ENCODE measurements at regions not wholly inside any gene's neighbourhood (a gene's known extent, or its start where the extent isn't known, plus 50 kb on each side); places are given as distances from the start of the nearest gene placed in this dataset.
A peak's percentile ranks its signal among the peaks of the same experiment; 100 is the strongest.

GRCh38 chr4:71167083-71167482 is 171.7 kb upstream of the SLC4A4 start:
- Histone ChIP-seq H3K27me3 (ENCODE audit: low read length) (no peaks in the 10 kb centered on the region), H2AFZ (ENCODE audit: low read length) (no peak overlapping the region), H3K4me3 (ENCODE audit: low read length) (no peak overlapping the region), H3K4me2 (ENCODE audit: low read depth, low read length, poor library complexity, severe bottlenecking) (no peak overlapping the region), H3K79me2 (ENCODE audit: low read length) (no peaks in the 10 kb centered on the region), H3K36me3 (ENCODE audit: insufficient read depth, low read length) (no peaks in the 10 kb centered on the region), H3K9me3 (ENCODE audit: low read length) (no peaks in the 10 kb centered on the region), H3K27ac (ENCODE audit: low read length) (no peak overlapping the region), H4K20me1 (ENCODE audit: insufficient read depth, low read depth, low read length) (no peaks in the 10 kb centered on the region), H3K4me1 (ENCODE audit: low read length) (peaks cover 7% of the 10 kb centered on the region), H3K9ac (ENCODE audit: low read length) (no peak overlapping the region), H3K9me2 (replicated peaks; ENCODE audit: insufficient read depth, low read length) (no peaks in the 10 kb centered on the region)
- no peak for DNase-seq

GRCh38 chr4:71171592-71171991 is 167.2 kb upstream of the SLC4A4 start:
- no peak for DNase-seq
- no peak overlapping the region for H3K4me3 ChIP-seq (ENCODE audit: low read length)
- H3K79me2 ChIP-seq (ENCODE audit: low read length), result no peaks in the 10 kb centered on the region
- no peaks in the 10 kb centered on the region for H3K36me3 ChIP-seq (ENCODE audit: insufficient read depth, low read length)
- no peaks in the 10 kb centered on the region for H3K9me3 ChIP-seq (ENCODE audit: low read length)
- no peaks in the 10 kb centered on the region; the same call in 1 of the 2 replicates for H3K4me1 ChIP-seq (ENCODE audit: low read length)
- H3K4me2 ChIP-seq (ENCODE audit: low read depth, low read length, poor library complexity, severe bottlenecking), result no peak overlapping the region
- H3K27ac ChIP-seq (ENCODE audit: low read length), result no peak overlapping the region
- no peak overlapping the region for H2AFZ ChIP-seq (ENCODE audit: low read length)
- no peaks in the 10 kb centered on the region for H3K27me3 ChIP-seq (ENCODE audit: low read length)
- no peaks in the 10 kb centered on the region for H3K9me2 ChIP-seq (replicated peaks; ENCODE audit: insufficient read depth, low read length)
- H3K9ac ChIP-seq (ENCODE audit: low read length), result no peak overlapping the region
- no peaks in the 10 kb centered on the region for H4K20me1 ChIP-seq (ENCODE audit: insufficient read depth, low read depth, low read length)

DNA sequence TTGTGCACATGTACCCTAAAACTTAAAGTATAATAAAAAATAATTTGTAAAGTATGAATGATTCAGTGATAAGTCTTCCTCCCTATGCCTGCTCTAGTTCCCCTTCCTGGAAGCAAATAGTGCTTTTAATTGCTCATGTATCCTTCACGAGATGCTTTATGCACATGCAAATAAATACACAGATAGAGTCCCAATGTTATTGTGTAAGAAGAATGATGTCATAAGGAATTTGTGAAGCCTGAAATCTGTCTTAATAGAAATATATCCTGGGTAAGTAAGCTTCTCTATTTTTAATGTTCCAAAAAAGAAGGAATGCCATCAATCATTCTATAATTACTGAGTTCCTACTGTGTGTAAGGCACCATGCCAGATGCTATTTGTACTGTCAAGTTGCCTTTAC is 157.5 kb upstream of the SLC4A4 start:
- Histone ChIP-seq H2AFZ (ENCODE audit: low read length) (no peak overlapping the region), H3K4me2 (ENCODE audit: low read depth, low read length, poor library complexity, severe bottlenecking) (no peak overlapping the region), H3K4me1 (ENCODE audit: low read length) (0 out of 2 replicates have a peak, but pooled peaks cover 3% of the 10 kb centered on the region), H3K9ac (ENCODE audit: low read length) (no peak overlapping the region), H3K9me3 (ENCODE audit: low read length) (no peaks in the 10 kb centered on the region), H3K27ac (ENCODE audit: low read length) (no peak overlapping the region), H3K4me3 (ENCODE audit: low read length) (no peak overlapping the region), H3K36me3 (ENCODE audit: insufficient read depth, low read length) (no peaks in the 10 kb centered on the region), H3K79me2 (ENCODE audit: low read length) (no peaks in the 10 kb centered on the region), H3K9me2 (replicated peaks; ENCODE audit: insufficient read depth, low read length) (no peaks in the 10 kb centered on the region), H3K27me3 (ENCODE audit: low read length) (no peaks in the 10 kb centered on the region), H4K20me1 (ENCODE audit: insufficient read depth, low read depth, low read length) (no peaks in the 10 kb centered on the region)
- DNase-seq, result no peak

GRCh38 chr4:71184195-71184781 is 154.5 kb upstream of the SLC4A4 start:
- no peaks in the 10 kb centered on the region for H3K9me2 ChIP-seq (replicated peaks; ENCODE audit: insufficient read depth, low read length)
- H3K4me1 ChIP-seq (ENCODE audit: low read length), result 0 out of 2 replicates have a peak, but pooled peaks cover 3% of the 10 kb centered on the region
- H3K4me3 ChIP-seq (ENCODE audit: low read length), result no peak overlapping the region
- no peaks in the 10 kb centered on the region for H3K36me3 ChIP-seq (ENCODE audit: insufficient read depth, low read length)
- no peaks in the 10 kb centered on the region for H4K20me1 ChIP-seq (ENCODE audit: insufficient read depth, low read depth, low read length)
- no peak overlapping the region for H3K9ac ChIP-seq (ENCODE audit: low read length)
- H3K27me3 ChIP-seq (ENCODE audit: low read length), result no peaks in the 10 kb centered on the region
- H3K4me2 ChIP-seq (ENCODE audit: low read depth, low read length, poor library complexity, severe bottlenecking), result peak overlapping the region; percentile 10
- no peak overlapping the region for H2AFZ ChIP-seq (ENCODE audit: low read length)
- H3K9me3 ChIP-seq (ENCODE audit: low read length), result no peaks in the 10 kb centered on the region
- no peaks in the 10 kb centered on the region for H3K79me2 ChIP-seq (ENCODE audit: low read length)
- no peak overlapping the region for H3K27ac ChIP-seq (ENCODE audit: low read length)
- peak; percentile 88 for DNase-seq

DNA sequence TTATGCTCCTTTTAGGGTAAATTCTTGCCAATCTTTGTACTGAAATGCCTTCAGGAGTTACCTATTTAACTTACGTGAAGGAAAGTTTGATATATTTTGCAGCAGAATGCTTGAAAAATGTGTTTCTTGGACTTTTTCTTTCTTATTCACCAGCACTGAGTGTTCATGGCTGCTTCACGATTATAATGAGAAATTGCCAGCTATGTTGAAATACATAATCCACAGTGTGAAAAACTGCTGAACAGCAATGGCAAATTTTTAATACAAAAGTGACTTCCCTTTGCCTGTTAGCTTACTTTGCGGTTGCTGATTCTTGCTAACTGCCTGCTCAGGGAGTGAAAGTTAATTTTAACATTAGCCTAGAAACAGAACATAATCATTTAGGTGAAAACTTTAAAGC is 153.8 kb upstream of the SLC4A4 start:
- no peaks in the 10 kb centered on the region for H3K9me3 ChIP-seq (ENCODE audit: low read length)
- no peaks in the 10 kb centered on the region for H4K20me1 ChIP-seq (ENCODE audit: insufficient read depth, low read depth, low read length)
- H3K27ac ChIP-seq (ENCODE audit: low read length), result no peak overlapping the region
- no peaks in the 10 kb centered on the region for H3K9me2 ChIP-seq (replicated peaks; ENCODE audit: insufficient read depth, low read length)
- no peaks in the 10 kb centered on the region for H3K27me3 ChIP-seq (ENCODE audit: low read length)
- no peaks in the 10 kb centered on the region for H3K36me3 ChIP-seq (ENCODE audit: insufficient read depth, low read length)
- H3K79me2 ChIP-seq (ENCODE audit: low read length), result no peaks in the 10 kb centered on the region
- H3K9ac ChIP-seq (ENCODE audit: low read length), result no peak overlapping the region
- H3K4me2 ChIP-seq (ENCODE audit: low read depth, low read length, poor library complexity, severe bottlenecking), result no peak overlapping the region
- H3K4me1 ChIP-seq (ENCODE audit: low read length), result 0 out of 2 replicates have a peak, but pooled peaks cover 3% of the 10 kb centered on the region
- no peak overlapping the region for H2AFZ ChIP-seq (ENCODE audit: low read length)
- no peak overlapping the region for H3K4me3 ChIP-seq (ENCODE audit: low read length)
- DNase-seq, result no peak

GRCh38 chr4:71186257-71186565 is 152.6 kb upstream of the SLC4A4 start:
- Histone ChIP-seq H3K79me2 (ENCODE audit: low read length) (no peaks in the 10 kb centered on the region), H3K4me3 (ENCODE audit: low read length) (peak overlapping the region; percentile 61; the same call in 1 of the 2 replicates), H4K20me1 (ENCODE audit: insufficient read depth, low read depth, low read length) (no peaks in the 10 kb centered on the region), H3K4me1 (ENCODE audit: low read length) (0 out of 2 replicates have a peak, but pooled peaks cover 3% of the 10 kb centered on the region), H3K36me3 (ENCODE audit: insufficient read depth, low read length) (no peaks in the 10 kb centered on the region), H3K4me2 (ENCODE audit: low read depth, low read length, poor library complexity, severe bottlenecking) (peak overlapping the region; percentile 60), H3K9me3 (ENCODE audit: low read length) (no peaks in the 10 kb centered on the region), H3K9ac (ENCODE audit: low read length) (no peak overlapping the region), H3K9me2 (replicated peaks; ENCODE audit: insufficient read depth, low read length) (no peaks in the 10 kb centered on the region), H3K27me3 (ENCODE audit: low read length) (no peaks in the 10 kb centered on the region), H2AFZ (ENCODE audit: low read length) (no peak overlapping the region), H3K27ac (ENCODE audit: low read length) (no peak overlapping the region)
- no peak for DNase-seq

- peak overlapping the region; percentile 60 for H3K4me2 ChIP-seq (ENCODE audit: low read depth, low read length, poor library complexity, severe bottlenecking)
- no peaks in the 10 kb centered on the region for H3K9me2 ChIP-seq (replicated peaks; ENCODE audit: insufficient read depth, low read length)
- H4K20me1 ChIP-seq (ENCODE audit: insufficient read depth, low read depth, low read length), result no peaks in the 10 kb centered on the region
- H3K27me3 ChIP-seq (ENCODE audit: low read length), result no peaks in the 10 kb centered on the region
- peak; percentile 41 for DNase-seq
- H3K9me3 ChIP-seq (ENCODE audit: low read length), result no peaks in the 10 kb centered on the region
- H3K9ac ChIP-seq (ENCODE audit: low read length), result peak overlapping the region; percentile 44
- no peak overlapping the region for H3K27ac ChIP-seq (ENCODE audit: low read length)
- H3K36me3 ChIP-seq (ENCODE audit: insufficient read depth, low read length), result no peaks in the 10 kb centered on the region
- 0 out of 2 replicates have a peak, but pooled peaks cover 3% of the 10 kb centered on the region for H3K4me1 ChIP-seq (ENCODE audit: low read length)
- H3K4me3 ChIP-seq (ENCODE audit: low read length), result peak overlapping the region; percentile 61
- no peaks in the 10 kb centered on the region for H3K79me2 ChIP-seq (ENCODE audit: low read length)
- H2AFZ ChIP-seq (ENCODE audit: low read length), result no peak overlapping the region
Observed at GRCh38 chr4:71186566-71187403, 152.0 kb upstream of the SLC4A4 start.

GRCh38 chr4:71187404-71188155 is 151.2 kb upstream of the SLC4A4 start:
- Histone ChIP-seq H2AFZ (ENCODE audit: low read length) (no peak overlapping the region), H3K4me1 (ENCODE audit: low read length) (0 out of 2 replicates have a peak, but pooled peaks cover 3% of the 10 kb centered on the region), H3K9me3 (ENCODE audit: low read length) (no peaks in the 10 kb centered on the region), H3K79me2 (ENCODE audit: low read length) (no peaks in the 10 kb centered on the region), H3K9ac (ENCODE audit: low read length) (peak overlapping the region; percentile 24; the same call in 1 of the 2 replicates), H3K4me3 (ENCODE audit: low read length) (peak overlapping the region; percentile 56; the same call in 1 of the 2 replicates), H4K20me1 (ENCODE audit: insufficient read depth, low read depth, low read length) (no peaks in the 10 kb centered on the region), H3K27ac (ENCODE audit: low read length) (no peak overlapping the region), H3K4me2 (ENCODE audit: low read depth, low read length, poor library complexity, severe bottlenecking) (peak overlapping the region; percentile 60), H3K27me3 (ENCODE audit: low read length) (no peaks in the 10 kb centered on the region), H3K36me3 (ENCODE audit: insufficient read depth, low read length) (no peaks in the 10 kb centered on the region), H3K9me2 (replicated peaks; ENCODE audit: insufficient read depth, low read length) (no peaks in the 10 kb centered on the region)
- no peak for DNase-seq
